GM18505 (cell line): ENCODE measurements at regions not wholly inside any gene's neighbourhood (a gene's known extent, or its start where the extent isn't known, plus 50 kb on each side); places are given as distances from the start of the nearest gene placed in this dataset.

Source experiments
- ATAC-seq: cut with Tn5 transposase; IDR thresholded peaks from one replicate; pipeline ENCODE4 v1.9.1; 2021; ENCODE audit not compliant: unreplicated experiment
- POLR2A ChIP-seq: IDR thresholded peaks from 4 replicates; pipeline ENCODE4 v1.6.1; 2011; ENCODE audit warnings: borderline replicate concordance; ENCODE audit not compliant: insufficient read depth, insufficient read length; ENCODE audit errors: extremely low read depth

DNA sequence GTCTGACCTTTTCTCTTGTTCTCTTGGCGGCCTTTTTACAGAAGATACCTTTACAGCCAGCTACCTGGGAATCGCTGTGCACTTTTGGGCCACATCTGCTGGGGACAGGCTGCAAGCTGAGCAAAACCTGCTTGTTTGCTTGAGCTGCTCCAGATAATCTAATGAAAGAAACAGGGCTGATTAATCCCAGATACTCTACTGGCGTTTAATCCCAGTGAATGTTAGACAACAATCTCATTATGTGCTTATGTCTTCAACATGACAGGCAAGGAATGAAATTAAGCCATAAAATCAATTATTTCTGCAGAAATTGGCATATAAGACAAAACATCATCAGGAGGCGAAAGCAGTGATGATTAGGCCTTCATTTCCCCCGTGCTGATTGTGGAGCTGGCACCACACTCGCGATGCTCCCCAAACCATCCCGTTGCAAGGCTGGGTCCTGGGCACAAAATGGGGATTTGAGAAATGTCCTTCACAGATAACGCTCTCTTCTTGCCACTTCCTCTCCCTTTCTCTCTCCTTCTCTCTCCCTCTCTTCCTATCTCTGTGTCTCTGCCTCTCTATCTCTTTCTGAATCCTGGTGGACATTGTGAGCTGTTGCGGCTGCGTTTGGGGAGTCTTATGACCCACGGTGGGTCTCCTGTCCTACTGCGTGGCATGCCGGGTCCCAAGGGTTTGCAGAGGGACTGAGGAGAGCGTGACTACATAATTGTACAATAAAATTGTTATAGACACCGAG lies 1053.8 kb downstream of the TBC1D22A start:
- TF ChIP-seq POLR2A, result no peak
- ATAC-seq, result no peak

DNA sequence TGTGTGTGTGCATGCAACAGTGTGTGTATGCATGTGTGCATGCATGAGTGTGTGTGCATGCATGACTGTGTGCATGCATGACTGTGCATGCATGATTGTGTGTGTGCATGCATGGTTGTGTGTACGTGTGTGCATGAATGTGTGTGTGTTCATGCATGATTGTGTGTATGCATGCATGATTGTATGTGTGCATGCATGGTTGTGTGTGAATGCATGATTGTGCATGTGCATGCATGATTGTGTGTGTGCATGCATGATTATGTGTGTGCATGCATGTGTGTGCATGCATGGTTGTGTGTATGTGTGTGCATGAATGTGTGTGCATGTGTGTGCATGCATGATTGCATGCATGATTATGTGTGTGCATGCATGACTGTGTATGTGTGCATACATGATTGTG lies 1052.0 kb downstream of the TBC1D22A start:
- no peak for ATAC-seq

DNA sequence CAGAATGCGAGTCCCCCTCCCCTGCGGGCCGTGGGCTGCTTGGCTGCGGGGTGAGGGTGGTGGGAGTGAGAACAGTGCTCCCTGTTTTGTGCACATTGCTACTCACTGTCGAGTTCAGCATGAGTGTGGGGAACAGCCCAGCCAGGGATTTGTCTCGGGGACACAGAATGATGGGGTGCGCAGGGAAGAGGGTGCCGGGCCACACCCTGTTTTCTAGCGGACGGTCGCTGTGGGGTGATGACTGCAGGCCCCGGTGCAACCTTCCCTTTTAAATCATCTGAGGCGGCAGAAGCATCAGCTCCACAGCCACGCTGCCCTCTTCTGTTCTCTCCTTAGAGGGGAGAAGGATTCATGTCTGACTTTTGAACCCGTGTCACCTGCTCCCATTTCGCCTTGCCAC lies 1051.2 kb downstream of the TBC1D22A start:
- no peak for TF ChIP-seq POLR2A
- no peak for ATAC-seq

More for the DNA sequence above, 1052.0 kb downstream of the TBC1D22A start:
- TF ChIP-seq POLR2A, result no peak

DNA sequence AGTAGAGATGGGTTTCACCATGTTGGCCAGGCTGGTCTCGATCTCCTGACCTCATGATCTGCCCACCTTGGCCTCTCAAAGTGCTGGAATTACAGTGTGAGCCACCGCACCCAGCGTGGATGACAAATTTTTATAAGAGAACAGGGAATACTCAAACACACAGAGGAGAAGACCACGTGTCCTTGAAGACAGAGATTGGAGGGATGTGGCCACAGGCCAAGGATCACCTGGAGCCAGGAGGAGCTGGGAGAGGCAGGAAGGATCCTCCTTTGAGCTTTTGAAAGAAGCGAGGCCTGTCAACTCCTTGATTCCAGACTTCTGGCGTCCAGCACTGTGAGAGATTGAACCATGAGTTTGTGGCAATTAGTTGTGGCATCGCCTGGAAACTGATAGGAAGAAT lies 1049.5 kb downstream of the TBC1D22A start:
- TF ChIP-seq POLR2A, result no peak
- ATAC-seq, result no peak

DNA sequence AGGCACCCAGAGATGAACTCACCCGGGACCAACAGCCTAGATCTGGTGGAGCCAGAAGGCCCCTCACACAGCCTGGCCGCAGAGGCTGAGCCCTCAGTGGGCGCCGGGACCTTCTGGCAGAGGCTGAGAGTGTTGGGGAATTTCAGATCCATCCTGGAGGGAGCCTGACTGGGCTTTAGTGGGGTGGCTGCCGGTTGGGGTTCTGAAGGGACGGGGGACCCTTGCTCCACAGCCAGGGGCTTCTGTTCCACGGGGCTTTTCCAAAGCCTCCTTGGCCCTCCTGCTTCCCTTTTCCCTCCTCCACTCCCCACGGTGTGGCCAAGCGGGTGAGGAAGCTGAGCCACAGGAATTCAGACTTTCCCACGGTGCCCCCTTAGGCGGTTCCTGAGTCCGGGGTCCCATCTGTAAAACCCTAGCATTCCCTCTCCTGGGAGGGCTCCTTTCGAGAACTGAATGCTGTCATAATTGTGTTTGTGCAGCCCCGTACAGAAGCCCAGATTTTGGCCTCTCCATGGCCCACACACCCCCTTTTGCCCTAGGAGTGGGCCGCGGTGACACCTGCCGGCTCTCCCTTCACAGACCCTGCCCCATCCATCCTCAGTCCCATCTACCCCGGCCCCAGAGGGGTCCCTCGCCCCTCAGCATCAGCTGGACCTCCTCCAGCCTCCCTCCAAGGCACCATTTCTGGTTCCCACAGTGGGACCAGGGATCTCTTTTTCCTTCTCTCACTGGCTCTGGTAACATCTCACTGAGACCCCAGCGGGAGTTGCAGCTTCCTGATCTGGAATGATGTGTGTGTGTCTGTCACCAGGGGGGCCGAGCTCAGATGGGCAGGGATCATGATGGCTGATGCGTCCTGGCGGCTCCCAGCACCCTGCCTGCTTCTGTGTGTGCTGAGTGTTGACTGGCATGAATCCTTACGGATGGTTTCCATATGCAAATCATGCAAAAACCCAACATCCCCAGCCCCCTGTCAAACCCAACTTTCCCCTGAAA lies 1048.4 kb downstream of the TBC1D22A start:
- no peak for TF ChIP-seq POLR2A
- no peak for ATAC-seq

DNA sequence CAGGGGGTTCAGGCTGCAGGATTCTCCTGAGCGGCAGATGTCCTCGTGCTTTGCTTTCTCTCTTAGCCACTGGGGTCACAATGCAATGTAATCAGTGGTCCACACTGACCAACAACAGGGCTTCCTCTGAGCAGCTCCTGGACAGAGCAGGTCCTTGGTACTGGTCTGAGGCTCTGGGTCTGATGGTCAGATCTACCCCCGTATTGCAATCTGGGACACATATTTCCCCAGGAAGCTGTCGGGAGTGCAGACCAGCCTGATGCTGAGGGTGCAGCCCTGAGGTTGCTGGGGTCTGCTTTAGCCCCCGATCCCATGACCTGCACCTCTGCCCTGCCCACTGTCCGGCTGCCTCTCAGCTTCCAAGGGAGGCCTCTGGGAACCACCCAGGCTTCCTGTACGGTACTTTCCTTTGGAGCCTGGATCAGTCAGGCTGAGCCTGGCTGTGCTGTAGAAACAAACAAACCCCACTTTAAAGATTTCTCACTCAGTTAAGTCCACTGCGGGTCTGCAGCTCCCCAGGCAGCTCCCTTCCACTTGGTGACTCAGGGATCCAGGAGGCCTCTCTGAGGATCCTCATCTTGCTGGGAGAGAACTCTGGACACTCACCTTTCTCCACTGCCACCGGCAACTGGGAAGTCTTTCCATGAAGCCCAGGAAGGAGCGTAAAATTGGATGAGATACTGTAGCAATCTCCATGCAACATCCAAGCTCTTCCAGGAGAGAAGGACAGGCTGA lies 1046.6 kb downstream of the TBC1D22A start:
- ATAC-seq, result no peak
- TF ChIP-seq POLR2A, result no peak

DNA sequence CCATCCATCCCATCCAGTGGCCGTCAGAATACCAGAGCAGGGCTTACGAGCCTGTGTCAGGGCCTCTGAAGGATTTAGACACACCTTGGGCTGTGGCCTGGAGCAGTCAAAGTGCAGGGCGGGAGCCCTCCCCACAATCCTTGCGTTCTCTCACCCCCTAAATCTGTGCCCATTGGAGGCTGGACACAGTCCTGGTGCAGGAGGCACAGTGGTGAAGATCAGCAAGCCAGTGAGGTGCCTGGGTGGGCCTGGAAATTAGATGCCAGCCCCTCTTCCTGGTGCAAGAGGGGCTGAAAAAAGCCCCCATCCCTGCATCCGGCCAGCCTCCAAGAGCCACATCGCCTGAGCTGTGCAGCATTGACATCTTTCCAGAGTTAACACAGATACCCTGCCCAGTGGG lies 1045.8 kb downstream of the TBC1D22A start:
- no peak for ATAC-seq
- no peak for TF ChIP-seq POLR2A

DNA sequence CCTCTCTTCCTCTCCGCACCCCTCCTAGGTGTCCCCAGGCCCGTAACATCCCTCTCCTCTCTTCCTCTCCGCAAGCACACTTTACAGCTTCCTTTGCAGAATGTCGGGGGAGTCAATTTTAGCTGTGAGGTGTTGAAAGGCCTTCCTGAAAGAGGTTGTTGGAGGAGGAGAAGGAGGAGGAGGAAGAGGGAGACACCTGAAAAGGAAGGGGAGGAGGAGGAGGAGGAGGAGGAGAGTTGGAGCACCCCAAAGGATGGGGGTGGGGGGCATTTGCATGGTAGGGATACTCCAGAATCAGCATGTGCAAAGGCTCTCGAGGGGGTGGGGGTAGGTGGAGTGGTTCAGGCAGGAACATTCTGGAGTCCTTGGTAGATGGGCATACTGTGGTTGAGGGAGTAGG lies 1045.1 kb downstream of the TBC1D22A start:
- no peak for TF ChIP-seq POLR2A
- no peak for ATAC-seq

DNA sequence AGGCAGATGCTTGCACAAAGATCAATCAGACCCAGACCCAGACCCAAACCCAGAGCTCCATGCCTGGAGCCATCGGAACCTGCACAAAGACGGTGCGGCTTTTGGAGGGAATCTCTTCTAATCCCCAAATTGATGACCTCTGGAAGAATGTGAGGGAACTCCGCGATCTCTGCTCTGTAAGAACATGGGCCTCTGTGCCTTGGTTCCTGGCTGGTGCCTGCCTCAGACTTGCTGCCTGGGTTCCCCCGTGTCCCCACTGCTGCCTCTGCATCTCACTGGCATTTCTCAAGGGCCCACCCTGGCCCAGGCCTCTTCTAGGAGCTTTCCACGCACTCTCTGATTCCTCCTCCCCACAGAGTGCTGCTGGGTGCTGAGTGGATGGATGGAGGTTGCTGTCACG lies 1044.4 kb downstream of the TBC1D22A start:
- no peak for ATAC-seq
- TF ChIP-seq POLR2A, result no peak

DNA sequence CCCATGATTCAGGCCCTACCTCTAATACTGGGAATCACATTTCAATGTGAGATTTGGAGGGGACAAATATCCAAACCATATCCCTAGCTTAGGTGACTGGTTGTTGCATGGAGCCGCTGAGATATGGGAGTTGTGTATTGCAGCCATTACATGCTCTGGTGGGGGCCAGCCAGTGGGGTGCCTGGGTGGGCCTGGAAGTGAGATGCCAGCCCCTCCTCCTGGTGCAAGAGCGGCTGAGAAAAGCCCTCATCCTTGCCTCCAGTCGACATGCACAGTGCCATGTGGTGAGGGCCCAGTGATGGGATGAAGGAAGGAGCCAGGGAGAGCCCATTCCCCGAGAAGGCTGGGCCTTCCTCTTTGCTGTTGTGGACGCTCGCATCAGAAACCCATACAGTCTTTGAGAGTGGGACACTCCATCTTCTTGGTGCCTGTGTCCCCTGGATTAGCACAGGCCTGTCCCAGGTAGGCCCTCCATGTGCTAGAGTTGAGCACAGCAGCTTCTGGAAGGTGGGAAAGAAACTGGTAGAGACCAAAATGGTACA lies 1043.0 kb downstream of the TBC1D22A start:
- no peak for ATAC-seq
- no peak for TF ChIP-seq POLR2A

DNA sequence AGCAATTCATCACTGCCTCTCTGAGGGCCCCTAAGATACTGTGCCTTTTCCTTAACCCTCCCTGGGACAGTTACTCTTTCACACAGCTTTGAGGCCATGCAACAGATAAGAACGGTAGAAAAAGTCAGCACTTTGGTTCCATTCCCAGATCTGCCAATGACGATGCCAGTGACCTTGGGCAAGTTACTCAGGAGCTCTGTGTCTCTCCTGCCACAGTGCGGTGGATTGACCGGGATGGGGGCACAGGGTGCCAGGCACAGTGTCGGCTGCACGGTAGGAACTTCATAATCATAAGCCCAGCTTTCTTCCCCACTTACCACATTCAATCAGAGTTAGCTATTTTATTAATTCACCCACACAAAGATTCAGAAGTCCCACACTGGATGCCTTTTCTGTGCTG lies 1041.8 kb downstream of the TBC1D22A start:
- no peak for ATAC-seq
- no peak for TF ChIP-seq POLR2A

DNA sequence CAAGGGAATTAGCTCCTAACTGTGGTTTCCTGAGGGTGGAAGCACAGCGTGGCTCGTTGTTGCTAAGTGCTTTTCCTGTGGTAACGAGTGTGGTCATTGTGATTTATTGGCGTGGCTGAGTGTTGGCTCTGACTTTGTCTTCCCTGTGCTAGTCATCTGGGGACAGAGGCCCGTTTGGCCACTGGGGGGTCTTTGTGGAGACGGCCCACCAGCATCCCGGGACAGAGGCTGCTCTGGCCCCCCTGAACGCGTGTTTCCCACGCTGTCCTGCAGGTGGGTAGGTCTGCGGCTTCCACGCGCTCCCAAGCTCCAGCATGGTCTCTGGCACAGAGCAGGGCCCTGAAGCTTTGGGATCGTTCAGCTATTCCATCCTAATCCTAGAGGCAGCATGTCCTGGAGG lies 1040.0 kb downstream of the TBC1D22A start:
- TF ChIP-seq POLR2A, result no peak
- ATAC-seq, result no peak
